Endothelial cell of umbilical vein (primary cell): ENCODE measurements at regions not wholly inside any gene's neighbourhood (a gene's known extent, or its start where the extent isn't known, plus 50 kb on each side); places are given as distances from the start of the nearest gene placed in this dataset.

ENCODE experiments used
- BruUV-seq: library from RNA; stranded (reverse); fragments of 400-500 nt; replicated peaks from 2 replicates; lab custom pipeline; 2021; lab: Mats Ljungman, UMichigan
- CTCF ChIA-PET: fragments of 300-600, 350-600 bp; sonication (Branson Sonifier 250); formaldehyde crosslinking; loops from one replicate; lab custom pipeline; 2021; ENCODE audit warnings: antibody characterized with exemption, inconsistent platforms; lab: Charles Lee
- POLR2A ChIA-PET: fragments of 300-600, 350-600 bp; sonication (Branson Sonifier 250); formaldehyde crosslinking; loops from one replicate; lab custom pipeline; 2021; ENCODE audit warnings: antibody characterized with exemption, inconsistent platforms; lab: Charles Lee
- DNase-seq: peaks from one replicate; pipeline ENCODE4 v3.0.0-alpha.2; 2011; ENCODE audit warnings: low read depth, low spot score
- FAIRE-seq: peaks from 2 replicates; lab custom pipeline; 2011; peaks lifted over from hg19 to GRCh38; lab: Jason Lieb, UNC
- H2AFZ ChIP-seq: 2 replicates; pipeline ENCODE4 v1.6.0; 2012; ENCODE audit warnings: low read depth, low read length, control low read depth, inconsistent platforms
- H3K27ac ChIP-seq: 2 replicates; pipeline ENCODE4 v1.5.1; 2011; ENCODE audit warnings: low read depth, mild to moderate bottlenecking, control low read depth, low read length, moderate library complexity; ENCODE audit not compliant: insufficient read depth
- H3K27me3 ChIP-seq, 2 experiments: 2 replicates each; pipeline versions ENCODE4 v1.6.0 to v1.6.1; 2011; ENCODE audit warnings: low read length in 2 of 2, mixed read lengths in 1 of 2; ENCODE audit not compliant: control insufficient read depth in 2 of 2, insufficient read depth in 2 of 2
- H3K36me3 ChIP-seq, 2 experiments: 2 replicates in 1 of 2; 3 replicates in 1 of 2; pipeline ENCODE4 v1.5.1; 2011; ENCODE audit warnings: low read length in 2 of 2, mild to moderate bottlenecking in 1 of 2, moderate library complexity in 1 of 2; ENCODE audit not compliant: control insufficient read depth in 2 of 2, insufficient read depth in 2 of 2; ENCODE audit errors: extremely low read depth in 1 of 2
- H3K4me1 ChIP-seq: 3 replicates; pipeline ENCODE4 v1.5.1; 2011; ENCODE audit warnings: mild to moderate bottlenecking, low read length; ENCODE audit not compliant: control insufficient read depth, insufficient read depth; ENCODE audit errors: extremely low read depth
- H3K4me2 ChIP-seq: 2 replicates; pipeline ENCODE4 v1.6.1; 2011; ENCODE audit warnings: low read length, control low read depth, mixed read lengths; ENCODE audit not compliant: insufficient read depth
- H3K4me3 ChIP-seq, 3 experiments: fragments of 200-600 bp in 1 of 3; sonication (generic), shearing (Covaris generic) in 1 of 3; replicated peaks in 1 of 3; 2 replicates each; pipeline ENCODE4 v1.5.1; 2011 to 2016; ENCODE audit warnings: control low read depth in 3 of 3, low read length in 3 of 3, mild to moderate bottlenecking in 2 of 3, inconsistent platforms in 1 of 3, low read depth in 1 of 3, moderate library complexity in 1 of 3; ENCODE audit not compliant: insufficient read depth in 1 of 3
- H3K79me2 ChIP-seq: 2 replicates; pipeline ENCODE4 v1.6.0; 2012; ENCODE audit warnings: low read length, inconsistent platforms; ENCODE audit not compliant: control insufficient read depth, insufficient read depth
- H3K9ac ChIP-seq: replicated peaks from 2 replicates; pipeline ENCODE3; 2011; ENCODE audit warnings: low read length, control low read depth; ENCODE audit not compliant: insufficient read depth; ENCODE audit errors: extremely low read depth
- H3K9me1 ChIP-seq: replicated peaks from 3 replicates; pipeline ENCODE4 v1.6.0; 2011; ENCODE audit warnings: mild to moderate bottlenecking, low read length; ENCODE audit not compliant: control insufficient read depth, insufficient read depth; ENCODE audit errors: extremely low read depth
- H3K9me3 ChIP-seq: replicated peaks from 2 replicates; pipeline ENCODE4 v1.5.1; 2012; ENCODE audit warnings: low read length, inconsistent platforms; ENCODE audit not compliant: control insufficient read depth, insufficient read depth
- H4K20me1 ChIP-seq: replicated peaks from 2 replicates; pipeline ENCODE3; 2011; ENCODE audit warnings: mild to moderate bottlenecking, low read length; ENCODE audit not compliant: control insufficient read depth, insufficient read depth; ENCODE audit errors: extremely low read depth
- CTCF ChIP-seq, 2 donors: IDR thresholded peaks; 1 replicate in 1 of 2; 2 replicates in 1 of 2; pipeline ENCODE4 v1.5.1; 2011; ENCODE audit warnings: low read length in 2 of 2, mild to moderate bottlenecking in 2 of 2, moderate library complexity in 2 of 2, control low read depth in 1 of 2, inconsistent platforms in 1 of 2, low read depth in 1 of 2; ENCODE audit not compliant: insufficient read depth in 1 of 2; ENCODE audit errors: extremely low read depth in 1 of 2
- EZH2 ChIP-seq: IDR thresholded peaks from 2 replicates; pipeline ENCODE4 v1.6.1; 2012; ENCODE audit warnings: borderline replicate concordance, low read depth, mild to moderate bottlenecking, moderate library complexity, low read length, inconsistent platforms; ENCODE audit not compliant: severe bottlenecking
- FOS ChIP-seq: IDR thresholded peaks from 2 replicates; pipeline ENCODE4 v1.6.1; 2011; ENCODE audit warnings: mild to moderate bottlenecking, low read length, moderate library complexity, borderline replicate concordance; ENCODE audit not compliant: insufficient read depth
- GATA2 ChIP-seq: IDR thresholded peaks from 2 replicates; pipeline ENCODE4 v1.7.0; 2011; ENCODE audit warnings: low read depth, mild to moderate bottlenecking, moderate library complexity, mixed read lengths, low read length; ENCODE audit not compliant: insufficient read length, insufficient read depth
- JUN ChIP-seq: IDR thresholded peaks from 2 replicates; pipeline ENCODE4 v1.6.1; 2011; ENCODE audit warnings: borderline replicate concordance, low read depth; ENCODE audit not compliant: insufficient read length, insufficient read depth
- MAX ChIP-seq: IDR thresholded peaks from 2 replicates; pipeline ENCODE4 v1.6.1; 2011; ENCODE audit not compliant: insufficient read depth, insufficient read length
- MYC ChIP-seq: IDR thresholded peaks from one replicate; pipeline ENCODE4 v1.6.1; 2011; ENCODE audit warnings: mild to moderate bottlenecking, low read depth, low read length
- POLR2A ChIP-seq: IDR thresholded peaks from 2 replicates; pipeline ENCODE4 v1.6.1; 2012; ENCODE audit warnings: low read depth, mild to moderate bottlenecking, control low read depth, low read length
- POLR2AphosphoS5 ChIP-seq: IDR thresholded peaks from 2 replicates; pipeline ENCODE4 v1.6.1; 2012; ENCODE audit warnings: low read depth, mild to moderate bottlenecking, control low read depth, low read length, moderate library complexity; ENCODE audit not compliant: insufficient read depth
- dilution Hi-C: fragments of 300-500 bp; cut with MboI; formaldehyde crosslinking; loops from one replicate; pipeline ENCODE4 v1.15.0; 2019; ENCODE audit warnings: low sequenced_read_pairs; ENCODE audit not compliant: extremely low pct_ligation_motif_present
- intact Hi-C: fragments of 100-400 bp; cut with micrococcal nuclease; formaldehyde crosslinking; loops from one replicate; pipeline ENCODE4 v1.10.0; 2022

- BruUV-seq = no TSS peak
Observed at GRCh38 chr20:19070681-19071445, 141.6 kb upstream of the SLC24A3 start.

GRCh38 chr20:19071446-19071725, 141.1 kb upstream of the SLC24A3 start:
- POLR2A ChIA-PET = no interaction called here
- FAIRE-seq = no peak
- no peaks in the 10 kb centered on the region for H4K20me1 ChIP-seq
- intact Hi-C loops = no loop called here
- TF ChIP-seq MYC (no peak), EZH2 (no peak), CTCF (IDR thresholded peaks at IDR 0.05; ENCODE audit: extremely low read depth in 1 of 2, insufficient read depth in 1 of 2, low read depth in 1 of 2, low read length in 2 of 2) (no peak), POLR2AphosphoS5 (no peak), JUN (no peak), MAX (no peak), GATA2 (no peak), FOS (no peak), POLR2A (no peak)
- no peaks in the 10 kb centered on the region for H3K9me1 ChIP-seq
- no peaks in the 10 kb centered on the region for H3K27me3 ChIP-seq
- no peak overlapping the region for H2AFZ ChIP-seq
- peaks cover 4% of the 10 kb centered on the region for H3K9me3 ChIP-seq
- no peaks in the 10 kb centered on the region for H3K36me3 ChIP-seq
- H3K4me2 ChIP-seq = no peak overlapping the region
- no peak overlapping the region for H3K9ac ChIP-seq
- no peaks in the 10 kb centered on the region for H3K4me1 ChIP-seq
- DNase-seq = no peak
- BruUV-seq = no TSS peak
- H3K4me3 ChIP-seq = no peak overlapping the region
- CTCF ChIA-PET = no interaction called here
- no peak overlapping the region for H3K27ac ChIP-seq
- dilution Hi-C loops = no loop called here
- H3K79me2 ChIP-seq = no peaks in the 10 kb centered on the region

More at GRCh38 chr20:19070681-19071445, 141.6 kb upstream of the SLC24A3 start:
- no peak overlapping the region for H2AFZ ChIP-seq
- no peak for TF ChIP-seq JUN
- no peak for TF ChIP-seq POLR2A
- H3K4me1 ChIP-seq = no peaks in the 10 kb centered on the region
- no peaks in the 10 kb centered on the region for H3K9me1 ChIP-seq
- dilution Hi-C loops = no loop called here
- no peak for FAIRE-seq
- H4K20me1 ChIP-seq = no peaks in the 10 kb centered on the region
- intact Hi-C loops = no loop called here
- no peaks in the 10 kb centered on the region for H3K79me2 ChIP-seq
- no peaks in the 10 kb centered on the region for H3K27me3 ChIP-seq
- no peaks in the 10 kb centered on the region for H3K36me3 ChIP-seq
- no peak for DNase-seq
- no peak overlapping the region for H3K4me2 ChIP-seq
- no peak overlapping the region for H3K4me3 ChIP-seq
- ChIA-PET CTCF (no interaction called here), POLR2A (no interaction called here)
- peaks cover 4% of the 10 kb centered on the region for H3K9me3 ChIP-seq
- no peak overlapping the region for H3K9ac ChIP-seq
- no peak overlapping the region for H3K27ac ChIP-seq
